BE2C (cell line): ENCODE measurements at regions not wholly inside any gene's neighbourhood (a gene's known extent, or its start where the extent isn't known, plus 50 kb on each side); places are given as distances from the start of the nearest gene placed in this dataset.

Experiments used
- DNase-seq: peaks from one replicate; pipeline ENCODE4 v3.0.0-alpha.2; 2020
- H3K27me3 ChIP-seq: fragments of 250-450 bp; sonication (Bioruptor Pico); 2 replicates; pipeline ENCODE4 v1.5.1; 2020; ENCODE audit warnings: mild to moderate bottlenecking
- H3K36me3 ChIP-seq: fragments of 250-450 bp; sonication (Bioruptor Pico); 2 replicates; pipeline ENCODE4 v1.5.1; 2020; ENCODE audit warnings: mild to moderate bottlenecking
- H3K4me1 ChIP-seq: fragments of 250-450 bp; sonication (Bioruptor Pico); 2 replicates; pipeline ENCODE4 v1.5.1; 2020
- H3K4me3 ChIP-seq: 2 replicates; pipeline ENCODE4 v1.5.1; 2011; ENCODE audit warnings: low read depth, low read length
- H3K9me3 ChIP-seq: fragments of 250-450 bp; sonication (Bioruptor Pico); 2 replicates; pipeline ENCODE4 v1.5.1; 2020
- TF ChIP-seq, protein P1 (sequence below): IDR thresholded peaks from 2 replicates; pipeline ENCODE4 v1.5.1; 2012; ENCODE audit warnings: mild to moderate bottlenecking, low read depth, low read length

DNA sequence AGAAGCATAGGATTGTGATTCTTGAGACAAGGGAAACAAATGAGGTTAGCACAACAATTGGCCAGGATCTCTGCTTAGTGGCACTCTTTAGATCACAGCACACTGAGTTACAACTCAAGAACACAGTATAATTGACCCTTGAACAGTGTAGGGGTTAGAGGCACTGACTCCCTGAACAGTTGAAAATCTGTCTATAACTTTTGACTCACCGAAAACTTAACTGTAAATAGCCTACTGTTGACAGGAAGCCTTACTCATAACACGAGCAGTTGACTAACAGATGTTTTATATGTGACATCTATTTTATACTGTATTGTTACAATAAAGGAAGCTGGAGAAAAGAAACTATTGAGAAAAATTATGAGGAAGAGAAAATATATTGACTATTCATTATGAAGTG lies 296.1 kb downstream of the RERGL start:
- TF ChIP-seq, protein P1, sequence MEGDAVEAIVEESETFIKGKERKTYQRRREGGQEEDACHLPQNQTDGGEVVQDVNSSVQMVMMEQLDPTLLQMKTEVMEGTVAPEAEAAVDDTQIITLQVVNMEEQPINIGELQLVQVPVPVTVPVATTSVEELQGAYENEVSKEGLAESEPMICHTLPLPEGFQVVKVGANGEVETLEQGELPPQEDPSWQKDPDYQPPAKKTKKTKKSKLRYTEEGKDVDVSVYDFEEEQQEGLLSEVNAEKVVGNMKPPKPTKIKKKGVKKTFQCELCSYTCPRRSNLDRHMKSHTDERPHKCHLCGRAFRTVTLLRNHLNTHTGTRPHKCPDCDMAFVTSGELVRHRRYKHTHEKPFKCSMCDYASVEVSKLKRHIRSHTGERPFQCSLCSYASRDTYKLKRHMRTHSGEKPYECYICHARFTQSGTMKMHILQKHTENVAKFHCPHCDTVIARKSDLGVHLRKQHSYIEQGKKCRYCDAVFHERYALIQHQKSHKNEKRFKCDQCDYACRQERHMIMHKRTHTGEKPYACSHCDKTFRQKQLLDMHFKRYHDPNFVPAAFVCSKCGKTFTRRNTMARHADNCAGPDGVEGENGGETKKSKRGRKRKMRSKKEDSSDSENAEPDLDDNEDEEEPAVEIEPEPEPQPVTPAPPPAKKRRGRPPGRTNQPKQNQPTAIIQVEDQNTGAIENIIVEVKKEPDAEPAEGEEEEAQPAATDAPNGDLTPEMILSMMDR = no peak
- Histone ChIP-seq H3K4me3 (no peak overlapping the region), H3K36me3 (no peaks in the 10 kb centered on the region), H3K9me3 (no peaks in the 10 kb centered on the region), H3K27me3 (no peaks in the 10 kb centered on the region), H3K4me1 (no peaks in the 10 kb centered on the region)
- no peak for DNase-seq

DNA sequence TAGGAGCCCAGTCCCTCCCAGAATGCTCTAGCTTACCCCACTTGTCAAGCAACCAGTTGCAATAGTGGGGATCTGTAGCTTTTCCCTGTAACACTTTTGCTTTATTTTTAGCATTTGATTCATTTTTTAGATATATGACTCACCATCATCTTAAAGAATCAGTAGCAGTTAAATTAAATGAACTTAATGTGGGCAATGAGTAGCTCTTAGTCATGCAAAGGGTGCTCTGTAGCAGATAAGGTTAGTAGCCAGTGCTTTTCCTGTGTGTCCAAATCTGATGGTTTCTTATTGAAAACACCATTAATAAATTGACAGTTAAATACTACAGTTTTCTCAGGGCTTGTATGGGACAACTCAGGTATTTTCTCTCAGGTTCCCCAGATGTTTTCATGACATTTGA lies 311.8 kb downstream of the RERGL start:
- Histone ChIP-seq H3K4me1 (no peaks in the 10 kb centered on the region), H3K36me3 (no peaks in the 10 kb centered on the region), H3K4me3 (no peak overlapping the region), H3K9me3 (no peaks in the 10 kb centered on the region; the same call in 1 of the 2 replicates), H3K27me3 (no peaks in the 10 kb centered on the region)
- TF ChIP-seq, protein P1 = no peak
- no peak for DNase-seq

DNA sequence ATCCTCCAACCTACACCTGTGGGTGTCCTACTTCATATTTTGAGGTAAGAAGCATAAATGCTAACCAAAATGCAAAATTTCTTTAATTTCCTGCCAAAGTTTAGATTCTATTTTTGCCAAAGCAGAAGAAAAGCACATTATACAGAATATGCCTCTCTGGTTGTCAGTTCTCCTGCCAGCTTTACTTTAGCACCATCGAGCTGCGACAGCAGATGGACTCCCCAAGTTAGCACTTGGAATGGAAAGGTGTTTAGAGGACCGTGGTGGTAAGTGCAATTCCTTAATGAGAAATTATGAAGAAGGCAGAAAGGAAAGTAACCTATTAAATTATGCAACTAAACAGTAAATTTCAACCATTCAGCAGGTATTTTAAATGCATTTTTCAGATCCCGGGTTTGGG lies 326.6 kb downstream of the RERGL start:
- DNase-seq = no peak
- Histone ChIP-seq H3K9me3 (no peaks in the 10 kb centered on the region), H3K4me1 (no peaks in the 10 kb centered on the region), H3K27me3 (no peaks in the 10 kb centered on the region), H3K4me3 (no peak overlapping the region), H3K36me3 (no peaks in the 10 kb centered on the region)
- TF ChIP-seq, protein P1 = no peak

DNA sequence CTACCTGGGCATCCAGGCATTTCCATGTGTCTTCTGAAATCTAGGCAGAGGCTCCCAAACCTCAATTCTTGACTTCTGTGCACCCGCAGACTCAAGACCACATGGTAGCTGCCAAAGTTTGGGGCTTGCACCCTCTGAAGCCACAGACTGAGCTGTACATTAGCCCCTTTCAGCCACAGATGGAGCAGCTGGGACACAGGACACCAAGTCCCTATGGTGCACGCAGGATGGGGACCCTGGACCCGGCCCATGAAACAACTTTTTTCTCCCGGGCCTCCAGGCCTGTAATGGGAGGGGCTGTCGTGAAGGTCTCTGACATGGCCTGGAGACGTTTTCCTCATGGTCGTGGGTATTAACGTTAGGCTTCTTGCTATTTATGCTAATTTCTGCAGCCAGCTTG lies 330.0 kb downstream of the RERGL start:
- H3K27me3 ChIP-seq = no peaks in the 10 kb centered on the region
- DNase-seq = no peak
- no peaks in the 10 kb centered on the region for H3K36me3 ChIP-seq
- no peak overlapping the region for H3K4me3 ChIP-seq
- H3K9me3 ChIP-seq = no peaks in the 10 kb centered on the region
- TF ChIP-seq, protein P1 = no peak
- no peaks in the 10 kb centered on the region for H3K4me1 ChIP-seq
